ENCODE measurements at regions not wholly inside any gene's neighbourhood (a gene's known extent, or its start where the extent isn't known, plus 50 kb on each side); places are given as distances from the start of the nearest gene placed in this dataset.

DNA sequence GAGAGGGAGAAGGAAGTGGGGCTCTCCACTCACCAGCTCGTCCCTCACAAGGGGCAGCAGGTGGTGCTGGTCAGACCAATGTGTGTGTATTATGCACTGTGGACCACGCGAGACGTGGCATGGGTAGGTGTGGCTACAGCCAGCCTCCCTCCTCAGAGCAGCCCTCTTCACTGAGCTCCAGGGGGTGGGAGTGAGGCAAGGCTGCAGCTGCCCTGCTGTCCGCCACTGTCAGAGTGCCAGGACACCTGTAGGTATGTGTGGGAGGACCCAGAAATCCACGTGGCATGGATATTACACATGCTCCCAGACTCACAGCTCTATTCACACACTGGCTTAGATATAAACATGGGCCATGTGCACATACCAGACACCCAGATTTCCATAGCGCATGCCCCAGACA lies 90.3 kb downstream of the VEGFA start:
- no TSS peak for BruUV-seq (replicated peaks)
- no peaks in the 10 kb centered on the region for H3K36me3 ChIP-seq (ENCODE audit: control insufficient read depth, insufficient read depth, low read length)
- H3K27ac ChIP-seq (ENCODE audit: low read length): no peak overlapping the region
- no peaks in the 10 kb centered on the region for H3K27me3 ChIP-seq (ENCODE audit: control insufficient read depth, insufficient read depth, low read length)
- no peaks in the 10 kb centered on the region for H3K4me1 ChIP-seq (ENCODE audit: control insufficient read depth, insufficient read depth, low read length)
- CTCF ChIA-PET: no interaction called here
- POLR2A ChIA-PET: no interaction called here
- ATAC-seq: no peak
- no peaks in the 10 kb centered on the region for H3K9me3 ChIP-seq (ENCODE audit: control insufficient read depth, insufficient read depth, low read depth, low read length)
- in situ Hi-C loops (cut with HindIII; ENCODE audit: low pct_unique_long_range_greater_than_20kb, low sequenced_read_pairs): no loop called here
- no peak overlapping the region for H3K4me3 ChIP-seq (ENCODE audit: low read depth in 2 of 2, low read length in 2 of 2)
- DNase-seq (ENCODE audit: low read depth, low spot score): no peak
- TF ChIP-seq, protein P1, sequence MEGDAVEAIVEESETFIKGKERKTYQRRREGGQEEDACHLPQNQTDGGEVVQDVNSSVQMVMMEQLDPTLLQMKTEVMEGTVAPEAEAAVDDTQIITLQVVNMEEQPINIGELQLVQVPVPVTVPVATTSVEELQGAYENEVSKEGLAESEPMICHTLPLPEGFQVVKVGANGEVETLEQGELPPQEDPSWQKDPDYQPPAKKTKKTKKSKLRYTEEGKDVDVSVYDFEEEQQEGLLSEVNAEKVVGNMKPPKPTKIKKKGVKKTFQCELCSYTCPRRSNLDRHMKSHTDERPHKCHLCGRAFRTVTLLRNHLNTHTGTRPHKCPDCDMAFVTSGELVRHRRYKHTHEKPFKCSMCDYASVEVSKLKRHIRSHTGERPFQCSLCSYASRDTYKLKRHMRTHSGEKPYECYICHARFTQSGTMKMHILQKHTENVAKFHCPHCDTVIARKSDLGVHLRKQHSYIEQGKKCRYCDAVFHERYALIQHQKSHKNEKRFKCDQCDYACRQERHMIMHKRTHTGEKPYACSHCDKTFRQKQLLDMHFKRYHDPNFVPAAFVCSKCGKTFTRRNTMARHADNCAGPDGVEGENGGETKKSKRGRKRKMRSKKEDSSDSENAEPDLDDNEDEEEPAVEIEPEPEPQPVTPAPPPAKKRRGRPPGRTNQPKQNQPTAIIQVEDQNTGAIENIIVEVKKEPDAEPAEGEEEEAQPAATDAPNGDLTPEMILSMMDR (IDR thresholded peaks at IDR 0.05): no peak
- no peak for TF ChIP-seq TCF7L2 (IDR thresholded peaks at IDR 0.05; ENCODE audit: low read depth, low read length)
- no peak for TF ChIP-seq SIN3A (IDR thresholded peaks at IDR 0.05; ENCODE audit: borderline replicate concordance, insufficient read depth, low read depth, low read length)
- TF ChIP-seq POLR2AphosphoS5 (IDR thresholded peaks at IDR 0.05; ENCODE audit: low read depth, low read length): no peak
- TF ChIP-seq, protein P2, sequence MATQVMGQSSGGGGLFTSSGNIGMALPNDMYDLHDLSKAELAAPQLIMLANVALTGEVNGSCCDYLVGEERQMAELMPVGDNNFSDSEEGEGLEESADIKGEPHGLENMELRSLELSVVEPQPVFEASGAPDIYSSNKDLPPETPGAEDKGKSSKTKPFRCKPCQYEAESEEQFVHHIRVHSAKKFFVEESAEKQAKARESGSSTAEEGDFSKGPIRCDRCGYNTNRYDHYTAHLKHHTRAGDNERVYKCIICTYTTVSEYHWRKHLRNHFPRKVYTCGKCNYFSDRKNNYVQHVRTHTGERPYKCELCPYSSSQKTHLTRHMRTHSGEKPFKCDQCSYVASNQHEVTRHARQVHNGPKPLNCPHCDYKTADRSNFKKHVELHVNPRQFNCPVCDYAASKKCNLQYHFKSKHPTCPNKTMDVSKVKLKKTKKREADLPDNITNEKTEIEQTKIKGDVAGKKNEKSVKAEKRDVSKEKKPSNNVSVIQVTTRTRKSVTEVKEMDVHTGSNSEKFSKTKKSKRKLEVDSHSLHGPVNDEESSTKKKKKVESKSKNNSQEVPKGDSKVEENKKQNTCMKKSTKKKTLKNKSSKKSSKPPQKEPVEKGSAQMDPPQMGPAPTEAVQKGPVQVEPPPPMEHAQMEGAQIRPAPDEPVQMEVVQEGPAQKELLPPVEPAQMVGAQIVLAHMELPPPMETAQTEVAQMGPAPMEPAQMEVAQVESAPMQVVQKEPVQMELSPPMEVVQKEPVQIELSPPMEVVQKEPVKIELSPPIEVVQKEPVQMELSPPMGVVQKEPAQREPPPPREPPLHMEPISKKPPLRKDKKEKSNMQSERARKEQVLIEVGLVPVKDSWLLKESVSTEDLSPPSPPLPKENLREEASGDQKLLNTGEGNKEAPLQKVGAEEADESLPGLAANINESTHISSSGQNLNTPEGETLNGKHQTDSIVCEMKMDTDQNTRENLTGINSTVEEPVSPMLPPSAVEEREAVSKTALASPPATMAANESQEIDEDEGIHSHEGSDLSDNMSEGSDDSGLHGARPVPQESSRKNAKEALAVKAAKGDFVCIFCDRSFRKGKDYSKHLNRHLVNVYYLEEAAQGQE (IDR thresholded peaks at IDR 0.05; ENCODE audit: insufficient read depth in 1 of 2, low read depth in 2 of 2, low read length in 1 of 2): no peak
- intact Hi-C loops (cut with micrococcal nuclease; ENCODE audit: unreplicated experiment): no loop called here

DNA sequence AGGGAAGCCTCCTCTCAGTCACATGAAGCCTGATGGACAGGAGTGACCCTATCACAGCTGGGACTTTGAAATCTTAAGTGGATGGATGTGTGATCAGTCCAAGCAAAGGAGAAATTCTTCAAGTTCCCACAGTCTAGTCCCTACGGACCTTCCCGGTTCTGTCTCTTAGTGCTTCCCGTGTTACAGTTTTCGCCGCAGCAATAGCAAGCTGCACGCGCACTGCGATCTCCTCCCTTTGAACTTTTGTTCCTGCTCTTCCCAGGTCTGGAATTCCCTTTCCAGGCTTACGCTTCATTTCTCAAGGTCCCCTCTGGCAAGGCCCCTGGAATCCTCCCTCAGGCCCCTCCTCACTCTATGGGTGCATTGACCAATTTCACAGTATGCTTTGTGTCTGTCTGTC lies 89.2 kb downstream of the VEGFA start:
- Histone ChIP-seq H3K27me3 (ENCODE audit: control insufficient read depth, insufficient read depth, low read length) (no peaks in the 10 kb centered on the region), H3K36me3 (ENCODE audit: control insufficient read depth, insufficient read depth, low read length) (no peaks in the 10 kb centered on the region), H3K4me1 (ENCODE audit: control insufficient read depth, insufficient read depth, low read length) (no peaks in the 10 kb centered on the region), H3K9me3 (ENCODE audit: control insufficient read depth, insufficient read depth, low read depth, low read length) (no peaks in the 10 kb centered on the region), H3K4me3 (ENCODE audit: low read depth in 2 of 2, low read length in 2 of 2) (no peak overlapping the region), H3K27ac (ENCODE audit: low read length) (no peak overlapping the region)
- in situ Hi-C loops (cut with HindIII; ENCODE audit: low pct_unique_long_range_greater_than_20kb, low sequenced_read_pairs): no loop called here
- ChIA-PET CTCF (no interaction called here), POLR2A (no interaction called here)
- DNase-seq (ENCODE audit: low read depth, low spot score) (no peak), ATAC-seq (no peak)
- TF ChIP-seq POLR2AphosphoS5 (IDR thresholded peaks at IDR 0.05; ENCODE audit: low read depth, low read length) (no peak), TCF7L2 (IDR thresholded peaks at IDR 0.05; ENCODE audit: low read depth, low read length) (no peak), SIN3A (IDR thresholded peaks at IDR 0.05; ENCODE audit: borderline replicate concordance, insufficient read depth, low read depth, low read length) (no peak)
- TF ChIP-seq, protein P2 (IDR thresholded peaks at IDR 0.05; ENCODE audit: insufficient read depth in 1 of 2, low read depth in 2 of 2, low read length in 1 of 2): no peak
- TF ChIP-seq, protein P1 (IDR thresholded peaks at IDR 0.05): no peak
- intact Hi-C loops (cut with micrococcal nuclease; ENCODE audit: unreplicated experiment): no loop called here
- BruUV-seq (replicated peaks): no TSS peak

All from Panc1 (cell line).